HEK293T (cell line): ENCODE measurements at regions not wholly inside any gene's neighbourhood (a gene's known extent, or its start where the extent isn't known, plus 50 kb on each side); places are given as distances from the start of the nearest gene placed in this dataset.

Experiments used
- ARNT ChIP-seq: fragments of 450-650 bp; IDR thresholded peaks from 2 replicates; pipeline ENCODE4 v1.6.1; 2017; ENCODE audit warnings: mild to moderate bottlenecking
- BHLHE40 ChIP-seq: fragments of 450-650 bp; IDR thresholded peaks from 2 replicates; pipeline ENCODE4 v1.6.1; 2016; ENCODE audit warnings: mild to moderate bottlenecking, moderate library complexity, borderline replicate concordance
- ELF4 ChIP-seq: fragments of 450-650 bp; IDR thresholded peaks from 2 replicates; pipeline ENCODE4 v1.6.1; 2017; ENCODE audit warnings: antibody characterized with exemption
- FOXA1 ChIP-seq: fragments of 450-650 bp; IDR thresholded peaks from 2 replicates; pipeline ENCODE4 v1.6.1; 2016; ENCODE audit warnings: mild to moderate bottlenecking
- FOXK2 ChIP-seq: fragments of 450-650 bp; IDR thresholded peaks from 2 replicates; pipeline ENCODE4 v1.6.1; 2016; ENCODE audit warnings: mild to moderate bottlenecking
- FOXM1 ChIP-seq: fragments of 450-650 bp; IDR thresholded peaks from 2 replicates; pipeline ENCODE4 v1.6.1; 2017; ENCODE audit warnings: mild to moderate bottlenecking, borderline replicate concordance
- HDGF ChIP-seq: fragments of 450-650 bp; IDR thresholded peaks from 2 replicates; pipeline ENCODE4 v1.6.1; 2017; ENCODE audit warnings: antibody characterized with exemption, borderline replicate concordance
- LEF1 ChIP-seq: fragments of 450-650 bp; IDR thresholded peaks from 2 replicates; pipeline ENCODE4 v1.6.1; 2017; ENCODE audit warnings: mild to moderate bottlenecking, borderline replicate concordance
- SP1 ChIP-seq: fragments of 450-650 bp; IDR thresholded peaks from 2 replicates; pipeline ENCODE4 v1.6.1; 2017
- SUZ12 ChIP-seq: fragments of 450-650 bp; IDR thresholded peaks from 2 replicates; pipeline ENCODE4 v1.6.1; 2016; ENCODE audit warnings: mild to moderate bottlenecking
- TARDBP ChIP-seq: fragments of 450-650 bp; IDR thresholded peaks from 2 replicates; pipeline ENCODE4 v1.6.1; 2016
- ZNF384 ChIP-seq: fragments of 450-650 bp; IDR thresholded peaks from 2 replicates; pipeline ENCODE4 v1.6.1; 2016
- TF ChIP-seq, protein P1 (sequence below): fragments of 450-650 bp; IDR thresholded peaks from 2 replicates; pipeline ENCODE4 v1.6.1; 2016

- no peak for TF ChIP-seq TARDBP
- no peak for TF ChIP-seq ELF4
- no peak for TF ChIP-seq SP1
- no peak for TF ChIP-seq SUZ12
- no peak for TF ChIP-seq FOXK2
- no peak for TF ChIP-seq HDGF
- TF ChIP-seq FOXA1 = no peak
- no peak for TF ChIP-seq ZNF384
- TF ChIP-seq FOXM1 = no peak
- TF ChIP-seq BHLHE40 = no peak
- TF ChIP-seq, protein P1, sequence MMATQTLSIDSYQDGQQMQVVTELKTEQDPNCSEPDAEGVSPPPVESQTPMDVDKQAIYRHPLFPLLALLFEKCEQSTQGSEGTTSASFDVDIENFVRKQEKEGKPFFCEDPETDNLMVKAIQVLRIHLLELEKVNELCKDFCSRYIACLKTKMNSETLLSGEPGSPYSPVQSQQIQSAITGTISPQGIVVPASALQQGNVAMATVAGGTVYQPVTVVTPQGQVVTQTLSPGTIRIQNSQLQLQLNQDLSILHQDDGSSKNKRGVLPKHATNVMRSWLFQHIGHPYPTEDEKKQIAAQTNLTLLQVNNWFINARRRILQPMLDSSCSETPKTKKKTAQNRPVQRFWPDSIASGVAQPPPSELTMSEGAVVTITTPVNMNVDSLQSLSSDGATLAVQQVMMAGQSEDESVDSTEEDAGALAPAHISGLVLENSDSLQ = no peak
- no peak for TF ChIP-seq LEF1
- TF ChIP-seq ARNT = no peak
Observed at GRCh38 chr10:52578871-52579405, 193.6 kb downstream of the MBL2 start.
